ENCODE measurements at regions not wholly inside any gene's neighbourhood (a gene's known extent, or its start where the extent isn't known, plus 50 kb on each side); places are given as distances from the start of the nearest gene placed in this dataset.

DNA sequence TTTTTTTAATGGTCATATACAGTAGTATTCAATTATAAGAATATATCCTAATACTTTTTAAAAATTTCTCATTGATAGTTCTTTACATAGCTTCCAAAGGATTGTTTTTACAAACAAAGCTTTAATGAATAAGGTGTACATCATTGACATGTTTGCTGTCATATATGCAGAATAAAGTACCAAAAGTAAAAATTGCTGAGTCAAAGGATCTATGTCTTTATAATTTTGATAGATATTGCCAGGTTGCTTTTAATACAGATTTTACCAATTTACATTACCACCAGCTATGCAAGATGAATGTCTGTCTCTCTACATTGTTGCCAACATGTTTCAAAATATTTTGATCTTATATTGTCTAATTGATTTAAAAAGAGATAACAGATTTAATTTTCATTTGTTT, 173.9 kb upstream of the FAM78B start:
- no peak for TF ChIP-seq RAD21 (conservative IDR thresholded peaks at IDR 0.05)
- TF ChIP-seq TAF1 (IDR thresholded peaks at IDR 0.05; ENCODE audit: low read depth) = no peak
- TF ChIP-seq, protein P1, sequence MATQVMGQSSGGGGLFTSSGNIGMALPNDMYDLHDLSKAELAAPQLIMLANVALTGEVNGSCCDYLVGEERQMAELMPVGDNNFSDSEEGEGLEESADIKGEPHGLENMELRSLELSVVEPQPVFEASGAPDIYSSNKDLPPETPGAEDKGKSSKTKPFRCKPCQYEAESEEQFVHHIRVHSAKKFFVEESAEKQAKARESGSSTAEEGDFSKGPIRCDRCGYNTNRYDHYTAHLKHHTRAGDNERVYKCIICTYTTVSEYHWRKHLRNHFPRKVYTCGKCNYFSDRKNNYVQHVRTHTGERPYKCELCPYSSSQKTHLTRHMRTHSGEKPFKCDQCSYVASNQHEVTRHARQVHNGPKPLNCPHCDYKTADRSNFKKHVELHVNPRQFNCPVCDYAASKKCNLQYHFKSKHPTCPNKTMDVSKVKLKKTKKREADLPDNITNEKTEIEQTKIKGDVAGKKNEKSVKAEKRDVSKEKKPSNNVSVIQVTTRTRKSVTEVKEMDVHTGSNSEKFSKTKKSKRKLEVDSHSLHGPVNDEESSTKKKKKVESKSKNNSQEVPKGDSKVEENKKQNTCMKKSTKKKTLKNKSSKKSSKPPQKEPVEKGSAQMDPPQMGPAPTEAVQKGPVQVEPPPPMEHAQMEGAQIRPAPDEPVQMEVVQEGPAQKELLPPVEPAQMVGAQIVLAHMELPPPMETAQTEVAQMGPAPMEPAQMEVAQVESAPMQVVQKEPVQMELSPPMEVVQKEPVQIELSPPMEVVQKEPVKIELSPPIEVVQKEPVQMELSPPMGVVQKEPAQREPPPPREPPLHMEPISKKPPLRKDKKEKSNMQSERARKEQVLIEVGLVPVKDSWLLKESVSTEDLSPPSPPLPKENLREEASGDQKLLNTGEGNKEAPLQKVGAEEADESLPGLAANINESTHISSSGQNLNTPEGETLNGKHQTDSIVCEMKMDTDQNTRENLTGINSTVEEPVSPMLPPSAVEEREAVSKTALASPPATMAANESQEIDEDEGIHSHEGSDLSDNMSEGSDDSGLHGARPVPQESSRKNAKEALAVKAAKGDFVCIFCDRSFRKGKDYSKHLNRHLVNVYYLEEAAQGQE (IDR thresholded peaks at IDR 0.05; ENCODE audit: borderline replicate concordance) = no peak
- no peak for TF ChIP-seq EZH2 (IDR thresholded peaks at IDR 0.05; ENCODE audit: borderline replicate concordance, insufficient read depth, low read length, poor library complexity, severe bottlenecking)
- TF ChIP-seq MXI1 (conservative IDR thresholded peaks at IDR 0.05; ENCODE audit: poor library complexity, severe bottlenecking) = no peak
- TF ChIP-seq EP300 (conservative IDR thresholded peaks at IDR 0.05; ENCODE audit: poor library complexity, severe bottlenecking) = no peak
- TF ChIP-seq, protein P2, sequence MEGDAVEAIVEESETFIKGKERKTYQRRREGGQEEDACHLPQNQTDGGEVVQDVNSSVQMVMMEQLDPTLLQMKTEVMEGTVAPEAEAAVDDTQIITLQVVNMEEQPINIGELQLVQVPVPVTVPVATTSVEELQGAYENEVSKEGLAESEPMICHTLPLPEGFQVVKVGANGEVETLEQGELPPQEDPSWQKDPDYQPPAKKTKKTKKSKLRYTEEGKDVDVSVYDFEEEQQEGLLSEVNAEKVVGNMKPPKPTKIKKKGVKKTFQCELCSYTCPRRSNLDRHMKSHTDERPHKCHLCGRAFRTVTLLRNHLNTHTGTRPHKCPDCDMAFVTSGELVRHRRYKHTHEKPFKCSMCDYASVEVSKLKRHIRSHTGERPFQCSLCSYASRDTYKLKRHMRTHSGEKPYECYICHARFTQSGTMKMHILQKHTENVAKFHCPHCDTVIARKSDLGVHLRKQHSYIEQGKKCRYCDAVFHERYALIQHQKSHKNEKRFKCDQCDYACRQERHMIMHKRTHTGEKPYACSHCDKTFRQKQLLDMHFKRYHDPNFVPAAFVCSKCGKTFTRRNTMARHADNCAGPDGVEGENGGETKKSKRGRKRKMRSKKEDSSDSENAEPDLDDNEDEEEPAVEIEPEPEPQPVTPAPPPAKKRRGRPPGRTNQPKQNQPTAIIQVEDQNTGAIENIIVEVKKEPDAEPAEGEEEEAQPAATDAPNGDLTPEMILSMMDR (IDR thresholded peaks at IDR 0.05; ENCODE audit: poor library complexity, severe bottlenecking) = no peak
- TF ChIP-seq SMC3 (conservative IDR thresholded peaks at IDR 0.05; ENCODE audit: poor library complexity) = no peak
- TF ChIP-seq POLR2AphosphoS5 (IDR thresholded peaks at IDR 0.05) = no peak
- Histone ChIP-seq H3K27me3 (ENCODE audit: insufficient read depth, low read depth, low read length) (no peaks in the 10 kb centered on the region), H3K9ac (ENCODE audit: low read length) (no peak overlapping the region), H3K27ac (ENCODE audit: low read length) (no peak overlapping the region), H4K20me1 (ENCODE audit: insufficient read depth) (no peaks in the 10 kb centered on the region), H3K79me2 (replicated peaks; ENCODE audit: insufficient read depth, low read length) (no peaks in the 10 kb centered on the region), H3K36me3 (ENCODE audit: insufficient read depth, low read length) (no peaks in the 10 kb centered on the region), H2AFZ (ENCODE audit: low read depth, low read length) (no peak overlapping the region), H3K4me3 (ENCODE audit: low read length) (no peak overlapping the region), H3F3A (ENCODE audit: insufficient read depth, low read length, poor library complexity, severe bottlenecking) (no peaks in the 10 kb centered on the region), H3K9me3 (ENCODE audit: low read length) (no peaks in the 10 kb centered on the region), H3K9me2 (ENCODE audit: insufficient read depth, low read length) (no peaks in the 10 kb centered on the region), H3K4me2 (ENCODE audit: low read length) (no peak overlapping the region)

DNA sequence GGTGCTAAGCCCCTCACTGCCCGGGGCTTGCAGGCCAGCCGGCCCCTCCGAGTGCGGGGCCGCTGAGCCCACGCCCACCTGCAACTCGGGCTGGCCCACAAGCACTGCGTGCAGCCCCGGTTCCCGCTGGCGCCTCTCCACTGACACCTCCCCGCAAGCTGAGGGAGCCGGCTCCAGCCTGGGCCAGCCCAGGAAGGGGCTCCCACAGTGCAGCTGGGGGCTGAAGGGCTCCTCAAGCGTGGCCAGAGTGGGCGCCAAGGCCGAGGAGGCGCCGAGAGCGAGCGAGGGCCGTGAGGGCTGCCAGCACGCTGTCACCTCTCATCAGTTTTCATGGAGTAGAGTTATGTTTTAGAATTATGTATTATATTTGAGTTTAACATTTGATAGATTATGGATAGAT, 176.5 kb upstream of the FAM78B start:
- no peaks in the 10 kb centered on the region for H3F3A ChIP-seq (ENCODE audit: insufficient read depth, low read length, poor library complexity, severe bottlenecking)
- no peaks in the 10 kb centered on the region for H3K27me3 ChIP-seq (ENCODE audit: insufficient read depth, low read depth, low read length)
- no peaks in the 10 kb centered on the region for H4K20me1 ChIP-seq (ENCODE audit: insufficient read depth)
- H3K9me3 ChIP-seq (ENCODE audit: low read length) = no peaks in the 10 kb centered on the region
- no peak overlapping the region for H2AFZ ChIP-seq (ENCODE audit: low read depth, low read length)
- H3K9me2 ChIP-seq (ENCODE audit: insufficient read depth, low read length) = no peaks in the 10 kb centered on the region
- no peak for TF ChIP-seq EZH2 (IDR thresholded peaks at IDR 0.05; ENCODE audit: borderline replicate concordance, insufficient read depth, low read length, poor library complexity, severe bottlenecking)
- TF ChIP-seq, protein P2 (IDR thresholded peaks at IDR 0.05; ENCODE audit: poor library complexity, severe bottlenecking) = no peak
- TF ChIP-seq POLR2AphosphoS5 (IDR thresholded peaks at IDR 0.05) = no peak
- TF ChIP-seq TAF1 (IDR thresholded peaks at IDR 0.05; ENCODE audit: low read depth) = no peak
- no peak for TF ChIP-seq MXI1 (conservative IDR thresholded peaks at IDR 0.05; ENCODE audit: poor library complexity, severe bottlenecking)
- TF ChIP-seq, protein P1 (IDR thresholded peaks at IDR 0.05; ENCODE audit: borderline replicate concordance) = no peak
- no peak for TF ChIP-seq EP300 (conservative IDR thresholded peaks at IDR 0.05; ENCODE audit: poor library complexity, severe bottlenecking)
- TF ChIP-seq SMC3 (conservative IDR thresholded peaks at IDR 0.05; ENCODE audit: poor library complexity) = no peak
- no peak for TF ChIP-seq RAD21 (conservative IDR thresholded peaks at IDR 0.05)
- no peak overlapping the region for H3K9ac ChIP-seq (ENCODE audit: low read length)
- H3K36me3 ChIP-seq (ENCODE audit: insufficient read depth, low read length) = no peaks in the 10 kb centered on the region
- H3K79me2 ChIP-seq (replicated peaks; ENCODE audit: insufficient read depth, low read length) = no peaks in the 10 kb centered on the region
- no peak overlapping the region for H3K4me3 ChIP-seq (ENCODE audit: low read length)
- no peak overlapping the region for H3K27ac ChIP-seq (ENCODE audit: low read length)
- no peak overlapping the region for H3K4me2 ChIP-seq (ENCODE audit: low read length)

Measured in neural cell (in vitro differentiated cells).